ENCODE measurements at regions not wholly inside any gene's neighbourhood (a gene's known extent, or its start where the extent isn't known, plus 50 kb on each side); places are given as distances from the start of the nearest gene placed in this dataset.

DNA sequence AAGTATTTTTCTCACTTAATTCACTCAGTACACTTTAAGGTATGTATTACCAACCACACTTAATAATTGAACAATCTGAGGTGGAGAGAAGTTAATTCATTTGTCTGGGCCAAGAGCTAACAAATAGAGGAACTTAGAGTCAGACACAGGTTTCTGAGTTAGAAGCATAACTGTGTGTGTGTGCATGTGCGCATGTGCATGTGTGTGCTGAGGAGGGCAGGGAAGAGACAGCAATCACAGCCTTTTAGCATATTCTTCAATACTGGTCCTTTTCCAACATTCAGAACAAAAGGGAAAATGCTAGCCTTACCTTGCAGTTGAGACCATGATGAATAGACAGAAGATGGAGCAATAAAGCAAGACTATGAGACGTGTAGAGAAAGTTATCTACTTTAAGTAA, 136.2 kb upstream of the ATP5MC3 start:
- H3K27me3 ChIP-seq (ENCODE audit: insufficient read depth, low read length), result no peaks in the 10 kb centered on the region
- no peaks in the 10 kb centered on the region for H3K9me2 ChIP-seq (ENCODE audit: low read depth, low read length)
- H2AFZ ChIP-seq (ENCODE audit: low read length), result no peak overlapping the region
- no peak overlapping the region for H3K27ac ChIP-seq (ENCODE audit: low read depth, low read length, poor library complexity, severe bottlenecking)
- no peak overlapping the region for H3K9ac ChIP-seq (ENCODE audit: low read length)
- H3K4me3 ChIP-seq (ENCODE audit: low read depth, low read length, poor library complexity, severe bottlenecking), result no peak overlapping the region
- H4K20me1 ChIP-seq (ENCODE audit: insufficient read depth, low read length), result no peaks in the 10 kb centered on the region
- no peaks in the 10 kb centered on the region for H3K4me1 ChIP-seq (ENCODE audit: insufficient read depth, low read length, severe bottlenecking)
- no peaks in the 10 kb centered on the region for H3K36me3 ChIP-seq (ENCODE audit: insufficient read depth, low read length)
- H3K4me2 ChIP-seq (ENCODE audit: low read length), result no peak overlapping the region
- no peaks in the 10 kb centered on the region for H3F3A ChIP-seq (ENCODE audit: insufficient read depth, low read length)
- no peak for TF ChIP-seq EZH2 (IDR thresholded peaks at IDR 0.05; ENCODE audit: borderline replicate concordance, low read length)
- TF ChIP-seq, protein P1, sequence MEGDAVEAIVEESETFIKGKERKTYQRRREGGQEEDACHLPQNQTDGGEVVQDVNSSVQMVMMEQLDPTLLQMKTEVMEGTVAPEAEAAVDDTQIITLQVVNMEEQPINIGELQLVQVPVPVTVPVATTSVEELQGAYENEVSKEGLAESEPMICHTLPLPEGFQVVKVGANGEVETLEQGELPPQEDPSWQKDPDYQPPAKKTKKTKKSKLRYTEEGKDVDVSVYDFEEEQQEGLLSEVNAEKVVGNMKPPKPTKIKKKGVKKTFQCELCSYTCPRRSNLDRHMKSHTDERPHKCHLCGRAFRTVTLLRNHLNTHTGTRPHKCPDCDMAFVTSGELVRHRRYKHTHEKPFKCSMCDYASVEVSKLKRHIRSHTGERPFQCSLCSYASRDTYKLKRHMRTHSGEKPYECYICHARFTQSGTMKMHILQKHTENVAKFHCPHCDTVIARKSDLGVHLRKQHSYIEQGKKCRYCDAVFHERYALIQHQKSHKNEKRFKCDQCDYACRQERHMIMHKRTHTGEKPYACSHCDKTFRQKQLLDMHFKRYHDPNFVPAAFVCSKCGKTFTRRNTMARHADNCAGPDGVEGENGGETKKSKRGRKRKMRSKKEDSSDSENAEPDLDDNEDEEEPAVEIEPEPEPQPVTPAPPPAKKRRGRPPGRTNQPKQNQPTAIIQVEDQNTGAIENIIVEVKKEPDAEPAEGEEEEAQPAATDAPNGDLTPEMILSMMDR (IDR thresholded peaks at IDR 0.05; ENCODE audit: low read length), result no peak
- no peaks in the 10 kb centered on the region for H3K9me3 ChIP-seq (ENCODE audit: low read length)
- no peaks in the 10 kb centered on the region for H3K79me2 ChIP-seq (ENCODE audit: insufficient read depth, low read length)

DNA sequence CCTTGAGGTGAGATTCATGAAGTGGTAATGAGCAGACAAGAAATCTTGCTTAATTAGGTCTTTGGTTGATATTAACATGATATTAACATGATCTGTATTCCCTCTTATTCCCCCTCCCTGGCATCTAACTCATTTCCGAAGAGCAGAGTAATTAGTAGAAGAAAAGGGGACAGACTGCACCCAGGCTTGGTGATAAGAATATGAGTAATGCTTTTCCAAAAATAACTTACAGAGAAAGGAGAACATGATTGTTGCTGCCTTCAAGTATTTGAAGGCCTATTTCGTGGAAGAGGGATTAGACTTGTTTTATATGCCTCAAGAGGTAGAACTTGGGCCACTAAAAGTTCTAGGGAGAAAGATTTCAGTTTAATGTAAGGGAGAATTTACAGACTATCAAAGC, 130.6 kb upstream of the ATP5MC3 start:
- Histone ChIP-seq H3K9me3 (ENCODE audit: low read length) (no peaks in the 10 kb centered on the region), H3K9me2 (ENCODE audit: low read depth, low read length) (no peaks in the 10 kb centered on the region), H3K9ac (ENCODE audit: low read length) (no peak overlapping the region), H3K4me1 (ENCODE audit: insufficient read depth, low read length, severe bottlenecking) (no peaks in the 10 kb centered on the region), H3K27ac (ENCODE audit: low read depth, low read length, poor library complexity, severe bottlenecking) (no peak overlapping the region), H3K4me3 (ENCODE audit: low read depth, low read length, poor library complexity, severe bottlenecking) (no peak overlapping the region), H3K36me3 (ENCODE audit: insufficient read depth, low read length) (no peaks in the 10 kb centered on the region), H3K79me2 (ENCODE audit: insufficient read depth, low read length) (no peaks in the 10 kb centered on the region), H3K27me3 (ENCODE audit: insufficient read depth, low read length) (no peaks in the 10 kb centered on the region), H3K4me2 (ENCODE audit: low read length) (no peak overlapping the region), H2AFZ (ENCODE audit: low read length) (no peak overlapping the region), H3F3A (ENCODE audit: insufficient read depth, low read length) (no peaks in the 10 kb centered on the region), H4K20me1 (ENCODE audit: insufficient read depth, low read length) (no peaks in the 10 kb centered on the region)
- TF ChIP-seq, protein P1 (IDR thresholded peaks at IDR 0.05; ENCODE audit: low read length), result no peak
- no peak for TF ChIP-seq EZH2 (IDR thresholded peaks at IDR 0.05; ENCODE audit: borderline replicate concordance, low read length)

DNA sequence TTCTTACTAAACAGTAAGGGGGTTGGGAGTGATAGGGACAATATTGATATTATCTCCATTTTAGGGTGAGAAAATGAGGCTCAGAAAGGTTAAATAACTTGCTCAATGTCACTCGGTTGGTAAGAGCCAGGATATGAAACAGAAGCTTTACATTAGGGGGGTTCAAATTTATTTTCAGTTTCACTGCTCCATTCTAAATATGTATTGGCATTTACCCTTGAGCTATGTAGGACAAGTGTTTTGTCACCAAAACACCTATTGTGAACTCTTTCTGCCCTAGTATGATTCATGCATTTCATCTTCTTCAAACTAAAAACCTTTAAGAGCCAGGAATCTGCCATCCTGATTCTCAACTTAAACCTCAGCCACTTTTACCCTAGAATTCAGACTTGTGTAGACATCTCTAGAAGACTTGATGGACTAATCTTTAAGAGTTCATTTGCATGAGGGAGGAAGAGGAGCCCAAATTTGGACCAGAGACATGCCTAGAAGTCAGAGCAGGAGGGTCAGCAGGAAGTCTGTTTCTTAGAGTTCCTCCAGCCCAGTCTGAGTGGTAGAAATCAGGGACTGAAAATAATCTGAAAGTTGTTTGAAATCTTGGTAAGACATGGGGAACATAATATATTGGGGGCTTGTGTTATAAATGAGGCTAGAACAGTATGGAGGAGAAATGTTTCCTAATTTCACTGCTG, 129.4 kb upstream of the ATP5MC3 start:
- no peak overlapping the region for H3K27ac ChIP-seq (ENCODE audit: low read depth, low read length, poor library complexity, severe bottlenecking)
- no peaks in the 10 kb centered on the region for H3K36me3 ChIP-seq (ENCODE audit: insufficient read depth, low read length)
- H3K9me3 ChIP-seq (ENCODE audit: low read length), result no peaks in the 10 kb centered on the region
- H3F3A ChIP-seq (ENCODE audit: insufficient read depth, low read length), result no peaks in the 10 kb centered on the region
- TF ChIP-seq, protein P1 (IDR thresholded peaks at IDR 0.05; ENCODE audit: low read length), result no peak
- TF ChIP-seq EZH2 (IDR thresholded peaks at IDR 0.05; ENCODE audit: borderline replicate concordance, low read length), result no peak
- no peaks in the 10 kb centered on the region for H3K27me3 ChIP-seq (ENCODE audit: insufficient read depth, low read length)
- H4K20me1 ChIP-seq (ENCODE audit: insufficient read depth, low read length), result no peaks in the 10 kb centered on the region
- no peak overlapping the region for H2AFZ ChIP-seq (ENCODE audit: low read length)
- H3K79me2 ChIP-seq (ENCODE audit: insufficient read depth, low read length), result no peaks in the 10 kb centered on the region
- H3K4me1 ChIP-seq (ENCODE audit: insufficient read depth, low read length, severe bottlenecking), result no peaks in the 10 kb centered on the region
- no peak overlapping the region for H3K9ac ChIP-seq (ENCODE audit: low read length)
- H3K4me2 ChIP-seq (ENCODE audit: low read length), result no peak overlapping the region
- H3K9me2 ChIP-seq (ENCODE audit: low read depth, low read length), result no peaks in the 10 kb centered on the region
- no peak overlapping the region for H3K4me3 ChIP-seq (ENCODE audit: low read depth, low read length, poor library complexity, severe bottlenecking)
